ENCODE measurements at regions not wholly inside any gene's neighbourhood (a gene's known extent, or its start where the extent isn't known, plus 50 kb on each side); places are given as distances from the start of the nearest gene placed in this dataset.
A peak's percentile ranks its signal among the peaks of the same experiment; 100 is the strongest.

DNA sequence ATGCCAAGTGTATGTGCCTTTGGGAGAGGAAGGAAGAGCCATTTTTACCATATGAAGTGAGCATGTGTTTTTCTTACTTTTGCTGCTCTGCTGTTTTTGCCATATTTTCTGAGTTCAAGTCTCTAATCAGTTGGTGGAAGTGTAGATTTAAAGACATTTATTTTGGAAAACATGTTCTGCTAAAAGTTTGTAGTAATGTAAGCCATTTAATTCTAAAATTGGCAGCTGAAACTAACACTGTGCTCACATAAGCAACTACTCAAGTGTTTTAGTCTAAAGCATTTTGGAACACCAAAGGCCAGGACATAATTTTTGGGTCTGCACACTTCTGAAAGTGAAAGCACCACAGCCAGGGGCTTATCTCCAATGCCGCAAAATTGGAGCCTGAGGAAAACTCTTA is 363.4 kb upstream of the ZNF608 start:
- no peak overlapping the region for H3K4me3 ChIP-seq (ENCODE audit: low read depth in 2 of 2, low read length in 2 of 2)
- H3K27ac ChIP-seq (ENCODE audit: low read length) = no peak overlapping the region
- no peaks in the 10 kb centered on the region; the same call in 1 of the 2 replicates for H3K4me1 ChIP-seq (ENCODE audit: control insufficient read depth, insufficient read depth, low read length)
- no peaks in the 10 kb centered on the region for H3K36me3 ChIP-seq (ENCODE audit: control insufficient read depth, insufficient read depth, low read length)
- BruUV-seq (replicated peaks) = no TSS peak
- H3K27me3 ChIP-seq (ENCODE audit: control insufficient read depth, insufficient read depth, low read length) = no peaks in the 10 kb centered on the region
- ChIA-PET POLR2A (no interaction called here), CTCF (no interaction called here)
- in situ Hi-C loops (cut with HindIII; ENCODE audit: low pct_unique_long_range_greater_than_20kb, low sequenced_read_pairs) = no loop called here
- no peak for DNase-seq (ENCODE audit: low read depth, low spot score)
- H3K9me3 ChIP-seq (ENCODE audit: control insufficient read depth, insufficient read depth, low read depth, low read length) = no peaks in the 10 kb centered on the region
- ATAC-seq = no peak
- intact Hi-C loops (cut with micrococcal nuclease; ENCODE audit: unreplicated experiment) = no loop called here
- TF ChIP-seq TCF7L2 (IDR thresholded peaks at IDR 0.05; ENCODE audit: low read depth, low read length) = no peak
- TF ChIP-seq, protein P1, sequence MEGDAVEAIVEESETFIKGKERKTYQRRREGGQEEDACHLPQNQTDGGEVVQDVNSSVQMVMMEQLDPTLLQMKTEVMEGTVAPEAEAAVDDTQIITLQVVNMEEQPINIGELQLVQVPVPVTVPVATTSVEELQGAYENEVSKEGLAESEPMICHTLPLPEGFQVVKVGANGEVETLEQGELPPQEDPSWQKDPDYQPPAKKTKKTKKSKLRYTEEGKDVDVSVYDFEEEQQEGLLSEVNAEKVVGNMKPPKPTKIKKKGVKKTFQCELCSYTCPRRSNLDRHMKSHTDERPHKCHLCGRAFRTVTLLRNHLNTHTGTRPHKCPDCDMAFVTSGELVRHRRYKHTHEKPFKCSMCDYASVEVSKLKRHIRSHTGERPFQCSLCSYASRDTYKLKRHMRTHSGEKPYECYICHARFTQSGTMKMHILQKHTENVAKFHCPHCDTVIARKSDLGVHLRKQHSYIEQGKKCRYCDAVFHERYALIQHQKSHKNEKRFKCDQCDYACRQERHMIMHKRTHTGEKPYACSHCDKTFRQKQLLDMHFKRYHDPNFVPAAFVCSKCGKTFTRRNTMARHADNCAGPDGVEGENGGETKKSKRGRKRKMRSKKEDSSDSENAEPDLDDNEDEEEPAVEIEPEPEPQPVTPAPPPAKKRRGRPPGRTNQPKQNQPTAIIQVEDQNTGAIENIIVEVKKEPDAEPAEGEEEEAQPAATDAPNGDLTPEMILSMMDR (IDR thresholded peaks at IDR 0.05) = no peak
- TF ChIP-seq, protein P2, sequence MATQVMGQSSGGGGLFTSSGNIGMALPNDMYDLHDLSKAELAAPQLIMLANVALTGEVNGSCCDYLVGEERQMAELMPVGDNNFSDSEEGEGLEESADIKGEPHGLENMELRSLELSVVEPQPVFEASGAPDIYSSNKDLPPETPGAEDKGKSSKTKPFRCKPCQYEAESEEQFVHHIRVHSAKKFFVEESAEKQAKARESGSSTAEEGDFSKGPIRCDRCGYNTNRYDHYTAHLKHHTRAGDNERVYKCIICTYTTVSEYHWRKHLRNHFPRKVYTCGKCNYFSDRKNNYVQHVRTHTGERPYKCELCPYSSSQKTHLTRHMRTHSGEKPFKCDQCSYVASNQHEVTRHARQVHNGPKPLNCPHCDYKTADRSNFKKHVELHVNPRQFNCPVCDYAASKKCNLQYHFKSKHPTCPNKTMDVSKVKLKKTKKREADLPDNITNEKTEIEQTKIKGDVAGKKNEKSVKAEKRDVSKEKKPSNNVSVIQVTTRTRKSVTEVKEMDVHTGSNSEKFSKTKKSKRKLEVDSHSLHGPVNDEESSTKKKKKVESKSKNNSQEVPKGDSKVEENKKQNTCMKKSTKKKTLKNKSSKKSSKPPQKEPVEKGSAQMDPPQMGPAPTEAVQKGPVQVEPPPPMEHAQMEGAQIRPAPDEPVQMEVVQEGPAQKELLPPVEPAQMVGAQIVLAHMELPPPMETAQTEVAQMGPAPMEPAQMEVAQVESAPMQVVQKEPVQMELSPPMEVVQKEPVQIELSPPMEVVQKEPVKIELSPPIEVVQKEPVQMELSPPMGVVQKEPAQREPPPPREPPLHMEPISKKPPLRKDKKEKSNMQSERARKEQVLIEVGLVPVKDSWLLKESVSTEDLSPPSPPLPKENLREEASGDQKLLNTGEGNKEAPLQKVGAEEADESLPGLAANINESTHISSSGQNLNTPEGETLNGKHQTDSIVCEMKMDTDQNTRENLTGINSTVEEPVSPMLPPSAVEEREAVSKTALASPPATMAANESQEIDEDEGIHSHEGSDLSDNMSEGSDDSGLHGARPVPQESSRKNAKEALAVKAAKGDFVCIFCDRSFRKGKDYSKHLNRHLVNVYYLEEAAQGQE (IDR thresholded peaks at IDR 0.05; ENCODE audit: insufficient read depth in 1 of 2, low read depth in 2 of 2, low read length in 1 of 2) = no peak

DNA sequence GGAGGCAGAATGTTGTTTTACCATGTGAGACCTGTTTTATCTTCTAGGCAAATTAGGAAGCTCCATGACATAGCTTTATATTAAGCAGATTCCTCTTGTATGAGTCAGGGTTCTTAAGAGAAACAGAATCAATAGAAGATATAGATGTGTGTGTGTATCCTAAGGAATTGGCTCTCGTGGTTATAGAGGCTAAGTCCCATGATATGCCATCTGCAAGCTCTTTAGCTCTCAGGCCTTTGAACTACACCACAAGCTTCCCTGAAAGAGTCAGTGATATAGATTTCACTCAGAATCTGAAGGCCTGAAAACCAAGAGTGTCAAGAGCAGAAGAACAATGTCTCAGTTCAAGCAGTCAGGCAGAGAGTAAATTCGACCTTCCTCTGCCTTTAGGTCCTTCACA is 365.8 kb upstream of the ZNF608 start:
- H3K4me1 ChIP-seq (ENCODE audit: control insufficient read depth, insufficient read depth, low read length) = no peaks in the 10 kb centered on the region; the same call in 1 of the 2 replicates
- intact Hi-C loops (cut with micrococcal nuclease; ENCODE audit: unreplicated experiment) = no loop called here
- H3K27me3 ChIP-seq (ENCODE audit: control insufficient read depth, insufficient read depth, low read length) = no peaks in the 10 kb centered on the region
- ChIA-PET CTCF (no interaction called here), POLR2A (no interaction called here)
- no peak for DNase-seq (ENCODE audit: low read depth, low spot score)
- no peak for TF ChIP-seq SIN3A (IDR thresholded peaks at IDR 0.05; ENCODE audit: borderline replicate concordance, insufficient read depth, low read depth, low read length)
- TF ChIP-seq, protein P2 (IDR thresholded peaks at IDR 0.05; ENCODE audit: insufficient read depth in 1 of 2, low read depth in 2 of 2, low read length in 1 of 2) = no peak
- TF ChIP-seq, protein P1 (IDR thresholded peaks at IDR 0.05) = no peak
- TF ChIP-seq TCF7L2 (IDR thresholded peaks at IDR 0.05; ENCODE audit: low read depth, low read length) = no peak
- TF ChIP-seq POLR2AphosphoS5 (IDR thresholded peaks at IDR 0.05; ENCODE audit: low read depth, low read length) = no peak
- no TSS peak for BruUV-seq (replicated peaks)
- no peak for ATAC-seq
- H3K4me3 ChIP-seq (ENCODE audit: low read depth in 2 of 2, low read length in 2 of 2) = no peak overlapping the region
- H3K9me3 ChIP-seq (ENCODE audit: control insufficient read depth, insufficient read depth, low read depth, low read length) = no peaks in the 10 kb centered on the region
- in situ Hi-C loops (cut with HindIII; ENCODE audit: low pct_unique_long_range_greater_than_20kb, low sequenced_read_pairs) = no loop called here
- H3K36me3 ChIP-seq (ENCODE audit: control insufficient read depth, insufficient read depth, low read length) = no peaks in the 10 kb centered on the region
- peak overlapping the region; percentile 59; the same call in 1 of the 2 replicates for H3K27ac ChIP-seq (ENCODE audit: low read length)
